ENCODE measurements at regions not wholly inside any gene's neighbourhood (a gene's known extent, or its start where the extent isn't known, plus 50 kb on each side); places are given as distances from the start of the nearest gene placed in this dataset.

DNA sequence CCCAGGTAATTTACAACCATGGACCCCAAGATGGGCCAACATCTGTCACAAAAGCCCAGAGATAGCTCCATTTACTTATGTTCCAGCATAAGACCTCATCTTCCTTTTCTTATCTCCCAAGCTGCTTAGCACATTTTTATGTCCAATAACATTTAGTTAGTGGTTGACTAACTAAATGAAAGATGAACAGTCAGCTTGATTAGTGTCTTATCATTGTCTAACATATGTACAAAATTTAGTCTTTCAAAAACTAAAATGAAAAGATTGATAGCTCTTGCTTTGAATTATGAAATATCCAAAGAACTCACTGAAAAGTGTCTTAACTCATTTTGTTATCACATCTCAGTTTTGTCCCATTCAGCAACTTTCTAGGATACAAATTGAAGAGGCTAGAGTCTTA, 163.1 kb upstream of the EGLN3 start:
- Histone ChIP-seq H3K27me3 (ENCODE audit: control insufficient read depth in 5 of 5, insufficient read depth in 4 of 5, low read length in 5 of 5) (peaks cover 0 to 3% (median 0%) of the 10 kb centered on the region in 5 donors), H3K36me3 (ENCODE audit: control insufficient read depth in 5 of 5, insufficient read depth in 5 of 5, low read length in 5 of 5) (no peaks in the 10 kb centered on the region), H3K4me1 (ENCODE audit: control insufficient read depth in 5 of 5, insufficient read depth in 5 of 5, low read length in 5 of 5) (peaks cover 0 to 5% (median 0%) of the 10 kb centered on the region in 5 donors), H3K27ac (ENCODE audit: low read depth, low read length) (no peak overlapping the region), H3K9me3 (ENCODE audit: control insufficient read depth in 5 of 5, low read length in 5 of 5) (peaks cover 0 to 4% (median 0%) of the 10 kb centered on the region in 5 donors), H3K4me3 (ENCODE audit: low read depth in 1 of 5, low read length in 5 of 5) (no peak overlapping the region), H3K9ac (ENCODE audit: low read length in 5 of 5) (no peak overlapping the region)

DNA sequence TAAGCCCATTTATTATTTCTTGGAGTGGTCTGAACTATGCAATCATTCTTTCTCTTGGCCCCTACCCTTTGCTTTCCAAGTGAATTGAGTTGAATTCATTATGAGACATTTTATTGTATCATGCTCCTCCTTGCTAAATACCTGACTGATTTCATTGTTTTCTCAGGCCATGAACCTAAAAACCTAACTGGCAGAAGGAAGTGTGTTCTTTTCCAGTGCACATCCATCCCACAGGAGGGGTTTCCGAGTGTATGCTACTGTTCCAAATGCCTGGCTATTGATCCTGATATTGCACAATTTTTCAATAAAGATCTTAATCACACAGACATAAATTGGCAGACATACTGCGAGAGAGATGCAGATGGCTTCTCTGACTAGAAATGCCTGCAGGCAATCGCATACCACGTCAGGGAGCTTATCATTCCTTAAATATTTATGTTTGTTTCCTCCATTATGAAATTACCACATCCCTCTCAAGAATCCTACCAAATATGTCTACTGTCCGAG, 162.2 kb upstream of the EGLN3 start:
- Histone ChIP-seq H3K4me1 (ENCODE audit: control insufficient read depth in 5 of 5, insufficient read depth in 5 of 5, low read length in 5 of 5) (peaks cover 0 to 5% (median 0%) of the 10 kb centered on the region in 5 donors), H3K4me3 (ENCODE audit: low read depth in 1 of 5, low read length in 5 of 5) (no peak overlapping the region), H3K9ac (ENCODE audit: low read length in 5 of 5) (no peak overlapping the region), H3K9me3 (ENCODE audit: control insufficient read depth in 5 of 5, low read length in 5 of 5) (peaks cover 0 to 4% (median 0%) of the 10 kb centered on the region in 5 donors), H3K36me3 (ENCODE audit: control insufficient read depth in 5 of 5, insufficient read depth in 5 of 5, low read length in 5 of 5) (no peaks in the 10 kb centered on the region), H3K27ac (ENCODE audit: low read depth, low read length) (no peak overlapping the region), H3K27me3 (ENCODE audit: control insufficient read depth in 5 of 5, insufficient read depth in 4 of 5, low read length in 5 of 5) (peaks cover 0 to 3% (median 0%) of the 10 kb centered on the region in 5 donors)

DNA sequence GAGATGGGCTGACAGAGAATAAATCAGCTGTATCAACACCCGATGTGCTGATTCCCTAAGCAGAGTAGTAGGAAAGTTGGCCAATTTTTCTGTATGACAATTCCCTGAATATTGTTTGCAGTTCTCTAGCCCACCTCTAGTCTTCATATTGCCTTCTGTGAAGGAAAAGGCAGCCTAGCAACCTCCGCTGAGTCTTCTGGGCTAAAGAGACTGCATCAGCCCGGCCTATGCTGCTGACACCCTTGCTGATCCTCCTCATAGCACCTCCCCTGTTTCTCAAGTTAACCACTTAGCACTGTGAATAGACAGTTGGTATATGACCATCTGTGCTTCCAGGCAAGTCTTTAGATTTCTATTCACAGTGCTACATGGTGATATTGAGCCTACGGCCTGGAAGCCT, 161.1 kb upstream of the EGLN3 start:
- Histone ChIP-seq H3K9me3 (ENCODE audit: control insufficient read depth in 5 of 5, low read length in 5 of 5) (peaks cover 0 to 4% (median 0%) of the 10 kb centered on the region in 5 donors), H3K9ac (ENCODE audit: low read length in 5 of 5) (no peak overlapping the region), H3K27me3 (ENCODE audit: control insufficient read depth in 5 of 5, insufficient read depth in 4 of 5, low read length in 5 of 5) (no peaks in the 10 kb centered on the region), H3K4me1 (ENCODE audit: control insufficient read depth in 5 of 5, insufficient read depth in 5 of 5, low read length in 5 of 5) (peaks cover 0 to 5% (median 0%) of the 10 kb centered on the region in 5 donors), H3K36me3 (ENCODE audit: control insufficient read depth in 5 of 5, insufficient read depth in 5 of 5, low read length in 5 of 5) (no peaks in the 10 kb centered on the region), H3K4me3 (ENCODE audit: low read depth in 1 of 5, low read length in 5 of 5) (no peak overlapping the region), H3K27ac (ENCODE audit: low read depth, low read length) (no peak overlapping the region)

DNA sequence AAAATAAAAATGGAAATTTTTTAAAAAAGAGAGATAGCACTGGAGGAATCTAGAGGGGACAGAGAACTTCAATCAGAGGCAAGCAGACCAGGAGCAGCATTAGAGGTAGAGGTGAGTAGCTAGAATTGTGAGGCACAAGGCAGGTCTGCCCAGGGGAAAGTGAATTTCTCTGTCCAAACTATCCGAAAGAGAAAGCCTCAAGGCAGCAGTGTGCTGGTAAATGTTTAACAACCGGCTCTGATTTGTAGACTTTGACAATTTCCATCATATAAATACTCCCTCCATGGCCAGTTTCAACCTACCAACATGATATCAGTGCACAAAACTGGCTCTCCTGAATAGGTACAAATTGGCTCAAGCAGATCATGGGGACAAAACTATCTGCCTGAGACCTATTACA, 160.6 kb upstream of the EGLN3 start:
- no peaks in the 10 kb centered on the region for H3K27me3 ChIP-seq (ENCODE audit: control insufficient read depth in 5 of 5, insufficient read depth in 4 of 5, low read length in 5 of 5)
- H3K4me1 ChIP-seq (ENCODE audit: control insufficient read depth in 5 of 5, insufficient read depth in 5 of 5, low read length in 5 of 5): peaks cover 0 to 5% (median 0%) of the 10 kb centered on the region in 5 donors
- peaks cover 0 to 4% (median 0%) of the 10 kb centered on the region in 5 donors for H3K9me3 ChIP-seq (ENCODE audit: control insufficient read depth in 5 of 5, low read length in 5 of 5)
- no peaks in the 10 kb centered on the region for H3K36me3 ChIP-seq (ENCODE audit: control insufficient read depth in 5 of 5, insufficient read depth in 5 of 5, low read length in 5 of 5)
- no peak overlapping the region for H3K9ac ChIP-seq (ENCODE audit: low read length in 5 of 5)
- no peak overlapping the region for H3K4me3 ChIP-seq (ENCODE audit: low read depth in 1 of 5, low read length in 5 of 5)
- H3K27ac ChIP-seq (ENCODE audit: low read depth, low read length): no peak overlapping the region

DNA sequence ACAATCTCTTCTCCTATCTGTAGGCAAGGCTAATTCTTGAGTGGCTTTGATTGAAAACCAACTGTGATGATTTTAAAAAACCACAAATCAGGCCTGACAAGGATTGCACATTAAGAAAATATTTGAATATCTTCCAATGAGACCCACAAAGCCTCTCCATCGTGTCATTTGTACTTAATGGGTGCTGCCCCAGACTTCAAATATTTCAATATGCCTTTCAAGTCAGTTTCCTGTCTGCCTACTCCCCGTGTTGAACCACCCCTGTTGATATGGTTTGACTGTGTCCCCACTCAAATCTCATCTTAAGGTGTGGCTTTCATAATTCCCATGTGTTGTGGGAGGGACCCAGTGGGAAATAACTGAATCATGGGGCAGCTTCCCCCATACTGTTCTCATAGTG, 159.7 kb upstream of the EGLN3 start:
- Histone ChIP-seq H3K9ac (ENCODE audit: low read length in 5 of 5) (no peak overlapping the region), H3K36me3 (ENCODE audit: control insufficient read depth in 5 of 5, insufficient read depth in 5 of 5, low read length in 5 of 5) (no peaks in the 10 kb centered on the region), H3K4me1 (ENCODE audit: control insufficient read depth in 5 of 5, insufficient read depth in 5 of 5, low read length in 5 of 5) (peaks cover 0 to 5% (median 0%) of the 10 kb centered on the region in 5 donors), H3K27ac (ENCODE audit: low read depth, low read length) (no peak overlapping the region), H3K9me3 (ENCODE audit: control insufficient read depth in 5 of 5, low read length in 5 of 5) (no peaks in the 10 kb centered on the region), H3K27me3 (ENCODE audit: control insufficient read depth in 5 of 5, insufficient read depth in 4 of 5, low read length in 5 of 5) (no peaks in the 10 kb centered on the region), H3K4me3 (ENCODE audit: low read depth in 1 of 5, low read length in 5 of 5) (no peak overlapping the region)

DNA sequence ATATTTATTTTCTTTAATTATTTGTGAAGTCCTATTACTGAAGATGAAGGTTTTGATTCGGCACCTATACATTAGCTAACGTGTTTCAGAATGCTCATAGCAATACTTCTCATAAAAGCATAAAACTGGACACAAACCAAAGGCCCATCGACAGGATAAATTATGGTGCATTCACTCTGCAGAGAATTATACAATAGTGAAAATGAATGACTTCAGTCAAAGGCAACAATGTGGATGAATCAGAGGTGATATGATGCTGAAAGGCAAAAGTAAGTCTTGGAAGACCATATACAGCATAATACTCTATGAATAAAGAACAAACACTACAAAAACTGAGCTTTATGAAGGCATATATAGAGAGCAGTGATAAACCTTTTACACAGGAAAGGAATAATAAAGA, 156.6 kb upstream of the EGLN3 start:
- H3K9me3 ChIP-seq (ENCODE audit: control insufficient read depth in 5 of 5, low read length in 5 of 5): no peaks in the 10 kb centered on the region
- no peak overlapping the region for H3K27ac ChIP-seq (ENCODE audit: low read depth, low read length)

DNA sequence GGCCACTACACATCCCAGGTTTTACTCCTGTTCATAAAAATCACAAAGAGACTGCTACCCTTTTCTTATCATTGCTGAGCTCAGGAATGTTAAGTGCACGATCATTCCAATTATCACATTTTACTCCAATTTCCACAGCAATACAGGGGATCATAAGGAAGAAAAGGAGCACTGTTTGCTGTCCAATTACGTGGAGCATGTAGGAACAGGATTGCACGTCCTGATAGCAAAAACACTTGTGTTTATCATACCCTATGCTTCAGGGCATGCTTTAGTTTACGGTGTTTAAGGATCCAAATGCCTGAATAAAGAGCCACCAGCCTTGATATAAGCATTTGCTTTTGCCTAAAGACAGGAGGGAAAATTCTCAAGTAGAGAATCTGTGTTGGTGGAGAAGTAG, 155.4 kb upstream of the EGLN3 start:
- Histone ChIP-seq H3K9me3 (ENCODE audit: control insufficient read depth in 5 of 5, low read length in 5 of 5) (no peaks in the 10 kb centered on the region), H3K27ac (ENCODE audit: low read depth, low read length) (no peak overlapping the region), H3K4me3 (ENCODE audit: low read depth in 1 of 5, low read length in 5 of 5) (no peak overlapping the region), H3K4me1 (ENCODE audit: control insufficient read depth in 5 of 5, insufficient read depth in 5 of 5, low read length in 5 of 5) (no peaks in the 10 kb centered on the region), H3K36me3 (ENCODE audit: control insufficient read depth in 5 of 5, insufficient read depth in 5 of 5, low read length in 5 of 5) (no peaks in the 10 kb centered on the region), H3K27me3 (ENCODE audit: control insufficient read depth in 5 of 5, insufficient read depth in 4 of 5, low read length in 5 of 5) (no peaks in the 10 kb centered on the region), H3K9ac (ENCODE audit: low read length in 5 of 5) (no peak overlapping the region)

More for the DNA sequence above, 156.6 kb upstream of the EGLN3 start:
- Histone ChIP-seq H3K9ac (ENCODE audit: low read length in 5 of 5) (no peak overlapping the region), H3K27me3 (ENCODE audit: control insufficient read depth in 5 of 5, insufficient read depth in 4 of 5, low read length in 5 of 5) (no peaks in the 10 kb centered on the region), H3K36me3 (ENCODE audit: control insufficient read depth in 5 of 5, insufficient read depth in 5 of 5, low read length in 5 of 5) (no peaks in the 10 kb centered on the region), H3K4me1 (ENCODE audit: control insufficient read depth in 5 of 5, insufficient read depth in 5 of 5, low read length in 5 of 5) (no peaks in the 10 kb centered on the region), H3K4me3 (ENCODE audit: low read depth in 1 of 5, low read length in 5 of 5) (no peak overlapping the region)

DNA sequence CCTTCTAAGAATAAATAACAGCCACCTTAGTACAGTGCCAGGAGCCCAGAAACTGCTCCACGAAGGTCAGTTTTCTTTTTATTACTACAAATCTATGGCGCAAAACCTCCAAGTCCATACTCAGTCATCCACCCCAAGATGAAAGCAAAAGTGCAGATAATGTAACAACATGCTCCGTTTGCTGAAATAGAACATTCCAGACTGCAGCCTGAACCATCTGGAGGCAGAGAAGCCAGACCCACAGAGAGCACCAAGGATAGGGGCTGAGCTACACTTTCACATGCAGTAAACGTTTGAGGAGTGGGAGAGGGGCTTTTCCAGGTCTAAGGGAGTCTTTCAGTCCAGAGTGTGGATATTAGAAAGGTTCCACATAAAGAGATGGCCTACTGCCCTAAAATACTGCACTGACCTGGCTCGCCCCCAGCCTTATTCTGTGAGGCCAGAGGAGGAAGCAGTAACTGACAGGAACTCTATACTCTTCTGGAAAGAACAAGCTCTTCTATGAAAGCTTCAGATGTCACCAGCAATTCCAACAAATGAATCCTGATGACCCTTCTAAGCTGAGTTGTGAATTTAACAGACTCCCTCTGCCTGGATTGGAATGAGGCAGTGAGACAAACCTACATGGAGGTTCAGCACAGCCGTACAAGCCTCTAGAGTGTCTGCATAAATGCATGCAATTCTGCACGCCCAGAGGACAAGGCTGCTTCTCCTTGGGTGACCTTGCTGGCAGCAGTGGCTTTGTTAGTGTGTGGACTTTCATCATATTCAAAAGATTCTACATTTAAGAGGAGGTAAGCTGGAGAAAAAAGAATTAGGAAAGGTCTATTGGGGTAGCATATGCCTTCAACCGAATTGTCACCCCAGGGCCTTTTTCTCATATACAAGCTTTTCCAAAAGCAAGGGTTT, 153.9 kb upstream of the EGLN3 start:
- H3K4me1 ChIP-seq (ENCODE audit: control insufficient read depth in 5 of 5, insufficient read depth in 5 of 5, low read length in 5 of 5): no peaks in the 10 kb centered on the region
- H3K9me3 ChIP-seq (ENCODE audit: control insufficient read depth in 5 of 5, low read length in 5 of 5): no peaks in the 10 kb centered on the region
- H3K4me3 ChIP-seq (ENCODE audit: low read depth in 1 of 5, low read length in 5 of 5): no peak overlapping the region
- no peak overlapping the region for H3K9ac ChIP-seq (ENCODE audit: low read length in 5 of 5)
- H3K27ac ChIP-seq (ENCODE audit: low read depth, low read length): no peak overlapping the region
- H3K27me3 ChIP-seq (ENCODE audit: control insufficient read depth in 5 of 5, insufficient read depth in 4 of 5, low read length in 5 of 5): no peaks in the 10 kb centered on the region
- no peaks in the 10 kb centered on the region for H3K36me3 ChIP-seq (ENCODE audit: control insufficient read depth in 5 of 5, insufficient read depth in 5 of 5, low read length in 5 of 5)

DNA sequence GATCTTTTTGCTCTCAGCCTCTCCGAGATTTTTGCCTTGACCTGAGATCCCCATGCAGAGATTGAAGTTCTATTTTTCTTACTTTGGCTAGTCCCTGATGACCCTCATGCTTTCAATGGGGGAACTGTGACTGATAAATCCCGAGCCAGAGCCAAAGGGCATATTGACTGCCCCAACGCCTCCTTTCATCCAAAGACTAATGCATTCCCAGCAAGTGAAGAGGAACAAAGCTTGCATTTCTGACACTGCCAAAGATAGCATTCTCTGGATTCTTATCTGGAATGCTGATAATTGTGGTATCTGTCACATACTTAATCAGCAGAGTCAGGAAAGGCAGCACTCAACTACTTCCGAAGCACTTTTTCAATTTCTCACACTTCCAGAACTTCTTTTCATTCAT, 152.3 kb upstream of the EGLN3 start:
- no peak overlapping the region for H3K27ac ChIP-seq (ENCODE audit: low read depth, low read length)
- no peaks in the 10 kb centered on the region for H3K36me3 ChIP-seq (ENCODE audit: control insufficient read depth in 5 of 5, insufficient read depth in 5 of 5, low read length in 5 of 5)
- no peaks in the 10 kb centered on the region for H3K27me3 ChIP-seq (ENCODE audit: control insufficient read depth in 5 of 5, insufficient read depth in 4 of 5, low read length in 5 of 5)
- no peaks in the 10 kb centered on the region for H3K4me1 ChIP-seq (ENCODE audit: control insufficient read depth in 5 of 5, insufficient read depth in 5 of 5, low read length in 5 of 5)
- no peak overlapping the region for H3K4me3 ChIP-seq (ENCODE audit: low read depth in 1 of 5, low read length in 5 of 5)
- H3K9me3 ChIP-seq (ENCODE audit: control insufficient read depth in 5 of 5, low read length in 5 of 5): no peaks in the 10 kb centered on the region
- H3K9ac ChIP-seq (ENCODE audit: low read length in 5 of 5): no peak overlapping the region

DNA sequence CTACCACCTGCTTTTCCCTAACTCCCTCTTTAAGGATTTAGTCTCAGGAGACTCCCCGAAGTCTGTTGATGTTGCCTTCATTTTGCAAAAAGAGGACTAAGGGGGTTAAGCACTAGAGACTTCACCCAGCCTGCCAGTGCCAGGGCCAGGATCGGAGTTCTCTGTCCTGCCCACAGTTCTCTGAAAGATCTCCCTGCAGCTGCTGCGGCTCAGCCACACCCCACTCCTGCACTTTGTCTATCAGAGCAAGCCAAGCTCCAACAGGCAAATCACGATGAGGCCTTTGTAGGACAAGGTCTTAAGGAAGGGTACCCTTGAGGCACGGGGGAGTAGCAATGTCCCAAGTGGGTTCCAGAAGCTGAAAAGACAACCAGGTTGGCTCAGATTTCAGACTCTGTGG, 148.8 kb upstream of the EGLN3 start:
- H3K27me3 ChIP-seq (ENCODE audit: control insufficient read depth in 5 of 5, insufficient read depth in 4 of 5, low read length in 5 of 5): no peaks in the 10 kb centered on the region
- no peak overlapping the region for H3K9ac ChIP-seq (ENCODE audit: low read length in 5 of 5)
- H3K36me3 ChIP-seq (ENCODE audit: control insufficient read depth in 5 of 5, insufficient read depth in 5 of 5, low read length in 5 of 5): no peaks in the 10 kb centered on the region
- H3K27ac ChIP-seq (ENCODE audit: low read depth, low read length): no peak overlapping the region
- no peak overlapping the region for H3K4me3 ChIP-seq (ENCODE audit: low read depth in 1 of 5, low read length in 5 of 5)
- no peaks in the 10 kb centered on the region for H3K4me1 ChIP-seq (ENCODE audit: control insufficient read depth in 5 of 5, insufficient read depth in 5 of 5, low read length in 5 of 5)
- H3K9me3 ChIP-seq (ENCODE audit: control insufficient read depth in 5 of 5, low read length in 5 of 5): no peaks in the 10 kb centered on the region

Measured in subcutaneous abdominal adipose tissue (tissue), 5 donors.